Neural cell (in vitro differentiated cells): ENCODE measurements at regions not wholly inside any gene's neighbourhood (a gene's known extent, or its start where the extent isn't known, plus 50 kb on each side); places are given as distances from the start of the nearest gene placed in this dataset.

Experiments used
- CTCF ChIP-seq: fragments of 450-650 bp; IDR thresholded peaks from 2 replicates; pipeline ENCODE4 v1.5.1; 2014; ENCODE audit warnings: antibody characterized with exemption, mild to moderate bottlenecking, moderate library complexity; ENCODE audit not compliant: poor library complexity, severe bottlenecking
- EP300 ChIP-seq: fragments of 450-650 bp; conservative IDR thresholded peaks from 2 replicates; pipeline ENCODE4 v1.6.1; 2014; ENCODE audit warnings: antibody characterized with exemption, mild to moderate bottlenecking, moderate library complexity; ENCODE audit not compliant: poor library complexity, severe bottlenecking
- EZH2 ChIP-seq: fragments of 200-600, 300-800 bp; shearing (Covaris generic), sonication (generic); IDR thresholded peaks from 2 replicates; pipeline ENCODE4 v1.6.1; 2014; ENCODE audit warnings: antibody characterized with exemption, low read length, borderline replicate concordance, mild to moderate bottlenecking; ENCODE audit not compliant: insufficient read depth, poor library complexity, severe bottlenecking
- MXI1 ChIP-seq: fragments of 450-650 bp; conservative IDR thresholded peaks from 2 replicates; pipeline ENCODE4 v1.6.1; 2014; ENCODE audit warnings: antibody characterized with exemption, mild to moderate bottlenecking; ENCODE audit not compliant: poor library complexity, severe bottlenecking
- TAF1 ChIP-seq: IDR thresholded peaks from 2 replicates; pipeline ENCODE4 v1.6.1; 2012; ENCODE audit warnings: low read depth

GRCh38 chr10:78537018-78537417 lies 503.4 kb downstream of the RPS24 start:
- no peak for TF ChIP-seq CTCF
- TF ChIP-seq EZH2 = no peak
- no peak for TF ChIP-seq EP300
- TF ChIP-seq TAF1 = no peak
- TF ChIP-seq MXI1 = no peak
